OCI-LY3 (cell line): ENCODE measurements at regions not wholly inside any gene's neighbourhood (a gene's known extent, or its start where the extent isn't known, plus 50 kb on each side); places are given as distances from the start of the nearest gene placed in this dataset.

ENCODE experiments used
- H2AFZ ChIP-seq: fragments of 200-600, 300-600 bp; shearing (Covaris generic); 2 replicates; pipeline ENCODE4 v1.6.0; 2014; ENCODE audit warnings: antibody characterized with exemption, low read depth, low read length
- H3K27ac ChIP-seq: fragments of 200-600, 300-600 bp; sonication (generic); 2 replicates; pipeline ENCODE4 v1.5.1; 2014; ENCODE audit warnings: mild to moderate bottlenecking, low read length, moderate library complexity, mixed read lengths
- H3K27me3 ChIP-seq: fragments of 200-600, 300-600 bp; sonication (generic); 2 replicates; pipeline ENCODE4 v1.6.1; 2014; ENCODE audit warnings: low read depth, low read length, mixed read lengths
- H3K36me3 ChIP-seq: fragments of 200-600, 300-600 bp; sonication (generic); replicated peaks from 2 replicates; pipeline ENCODE3; 2014; ENCODE audit warnings: low read depth, low read length, mixed read lengths
- H3K4me1 ChIP-seq: fragments of 300-600, 200-600 bp; sonication (generic); 2 replicates; pipeline ENCODE4 v1.6.1; 2014; ENCODE audit warnings: low read length, mixed read lengths
- H3K4me2 ChIP-seq: fragments of 200-600, 300-600 bp; sonication (generic); 2 replicates; pipeline ENCODE4 v1.6.1; 2014; ENCODE audit warnings: low read length, mixed read lengths
- H3K4me3 ChIP-seq: fragments of 300-600, 200-600 bp; sonication (generic); 2 replicates; pipeline ENCODE4 v1.5.1; 2014; ENCODE audit warnings: antibody characterized with exemption, mild to moderate bottlenecking, low read length, moderate library complexity
- H3K79me2 ChIP-seq: fragments of 300-600, 200-600 bp; shearing (Covaris generic); 2 replicates; pipeline ENCODE4 v1.6.1; 2014; ENCODE audit warnings: mild to moderate bottlenecking, low read length, mixed read lengths
- H3K9ac ChIP-seq: fragments of 300-600, 200-600 bp; shearing (Covaris generic); 2 replicates; pipeline ENCODE4 v1.6.0; 2014; ENCODE audit warnings: mild to moderate bottlenecking, low read length, moderate library complexity
- H3K9me3 ChIP-seq: fragments of 200-600, 300-600 bp; shearing (Covaris generic); 2 replicates; pipeline ENCODE4 v1.6.1; 2014; ENCODE audit warnings: low read length, mixed read lengths; ENCODE audit not compliant: insufficient read depth
- H4K20me1 ChIP-seq: fragments of 200-600, 300-600 bp; sonication (generic); 2 replicates; pipeline ENCODE4 v1.6.1; 2016; ENCODE audit warnings: low read length, mixed read lengths; ENCODE audit not compliant: insufficient read depth
- EZH2phosphoT487 ChIP-seq: fragments of 200-600 bp; shearing (Covaris generic); IDR thresholded peaks from 2 replicates; pipeline ENCODE4 v1.6.1; 2018; ENCODE audit warnings: antibody characterized with exemption, mixed run types, low read depth
- TF ChIP-seq, protein P1 (sequence below): fragments of 200-600, 300-600 bp; sonication (generic); IDR thresholded peaks from 2 replicates; pipeline ENCODE4 v1.5.1; 2014; ENCODE audit warnings: antibody characterized with exemption, low read length, low read depth

DNA sequence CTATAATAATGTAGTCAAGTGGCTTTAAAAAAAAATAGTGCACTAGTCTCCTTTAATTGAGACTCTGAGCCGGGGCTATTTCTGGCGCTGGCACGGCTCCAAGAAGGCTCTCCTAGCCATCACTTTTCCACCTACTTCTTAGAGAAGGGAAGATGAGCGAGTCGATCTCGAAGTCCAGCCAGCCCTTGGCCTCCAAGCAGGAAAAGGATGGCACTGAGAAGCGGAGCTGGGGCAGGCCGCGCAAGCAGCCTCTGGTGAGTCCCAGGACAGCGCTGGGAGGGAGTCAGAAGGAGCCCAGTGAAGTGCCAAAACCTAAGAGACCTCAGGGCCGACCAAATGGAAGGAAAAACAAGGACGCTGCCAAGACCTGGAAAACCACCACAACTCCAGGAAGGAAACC, 531.9 kb downstream of the MAGEB5 start:
- Histone ChIP-seq H3K4me1 (no peaks in the 10 kb centered on the region), H3K27me3 (no peaks in the 10 kb centered on the region), H3K9me3 (no peaks in the 10 kb centered on the region), H3K9ac (no peak overlapping the region), H2AFZ (no peak overlapping the region), H4K20me1 (no peaks in the 10 kb centered on the region), H3K79me2 (no peaks in the 10 kb centered on the region), H3K36me3 (no peaks in the 10 kb centered on the region), H3K4me2 (no peak overlapping the region), H3K4me3 (no peak overlapping the region), H3K27ac (no peak overlapping the region)
- TF ChIP-seq, protein P1, sequence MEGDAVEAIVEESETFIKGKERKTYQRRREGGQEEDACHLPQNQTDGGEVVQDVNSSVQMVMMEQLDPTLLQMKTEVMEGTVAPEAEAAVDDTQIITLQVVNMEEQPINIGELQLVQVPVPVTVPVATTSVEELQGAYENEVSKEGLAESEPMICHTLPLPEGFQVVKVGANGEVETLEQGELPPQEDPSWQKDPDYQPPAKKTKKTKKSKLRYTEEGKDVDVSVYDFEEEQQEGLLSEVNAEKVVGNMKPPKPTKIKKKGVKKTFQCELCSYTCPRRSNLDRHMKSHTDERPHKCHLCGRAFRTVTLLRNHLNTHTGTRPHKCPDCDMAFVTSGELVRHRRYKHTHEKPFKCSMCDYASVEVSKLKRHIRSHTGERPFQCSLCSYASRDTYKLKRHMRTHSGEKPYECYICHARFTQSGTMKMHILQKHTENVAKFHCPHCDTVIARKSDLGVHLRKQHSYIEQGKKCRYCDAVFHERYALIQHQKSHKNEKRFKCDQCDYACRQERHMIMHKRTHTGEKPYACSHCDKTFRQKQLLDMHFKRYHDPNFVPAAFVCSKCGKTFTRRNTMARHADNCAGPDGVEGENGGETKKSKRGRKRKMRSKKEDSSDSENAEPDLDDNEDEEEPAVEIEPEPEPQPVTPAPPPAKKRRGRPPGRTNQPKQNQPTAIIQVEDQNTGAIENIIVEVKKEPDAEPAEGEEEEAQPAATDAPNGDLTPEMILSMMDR = no peak
- TF ChIP-seq EZH2phosphoT487 = no peak

DNA sequence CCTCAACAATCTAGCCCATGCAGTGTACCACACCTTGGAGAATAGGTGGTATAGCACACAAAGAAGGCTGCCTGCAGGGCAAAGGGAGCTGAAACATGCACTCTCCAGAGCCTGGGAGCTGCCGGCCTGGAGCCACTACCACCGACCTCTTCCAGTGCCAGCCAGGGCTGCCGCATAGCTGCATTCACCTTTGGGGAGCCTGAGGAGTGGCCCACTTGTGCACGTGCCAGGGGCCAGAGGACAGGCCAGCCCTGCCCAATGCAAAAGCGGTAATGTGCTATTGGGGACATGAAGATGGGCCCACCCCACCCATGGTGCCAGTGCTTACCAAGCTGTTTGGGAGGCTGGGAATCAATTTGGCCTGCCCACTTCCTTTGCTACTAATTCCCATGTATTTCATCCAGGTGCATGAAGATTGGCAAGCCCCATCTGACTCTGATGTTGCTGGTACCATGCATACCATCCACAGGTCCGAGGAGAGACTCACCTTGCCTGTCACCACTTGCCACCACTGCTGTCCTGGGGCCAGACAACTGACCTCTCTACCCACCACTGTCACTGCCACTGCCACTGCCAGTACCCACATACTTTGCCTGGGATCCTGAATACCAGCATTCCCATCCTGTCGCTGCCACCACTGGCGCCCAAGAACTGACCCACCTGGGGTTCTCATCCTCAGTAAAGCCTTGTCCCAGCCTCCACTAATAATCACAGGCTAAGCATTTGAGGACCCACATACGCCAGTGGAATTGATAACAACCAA, 506.9 kb downstream of the MAGEB5 start:
- no peaks in the 10 kb centered on the region for H3K79me2 ChIP-seq
- no peaks in the 10 kb centered on the region for H3K27me3 ChIP-seq
- TF ChIP-seq EZH2phosphoT487 = no peak
- TF ChIP-seq, protein P1 = no peak

DNA sequence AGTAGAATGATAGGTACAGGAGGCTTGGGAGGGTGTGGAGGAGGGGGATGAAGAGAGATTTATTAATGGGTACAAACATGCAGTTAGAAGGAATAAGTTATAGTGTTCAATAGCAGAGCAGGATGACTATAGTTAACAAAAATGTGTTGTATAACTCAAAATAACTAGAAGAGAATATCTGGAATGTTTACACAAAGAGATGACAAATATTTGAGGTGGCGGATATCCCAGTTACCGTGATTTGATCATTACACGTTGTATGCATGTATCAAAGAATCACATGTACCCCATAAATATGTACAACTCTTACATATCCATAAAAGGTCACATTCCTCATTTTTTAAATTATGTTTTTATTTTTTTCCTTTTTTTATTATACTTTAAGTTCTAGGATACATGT, 456.6 kb downstream of the MAGEB5 start:
- Histone ChIP-seq H2AFZ (no peak overlapping the region), H3K4me3 (no peak overlapping the region), H3K27me3 (no peaks in the 10 kb centered on the region), H4K20me1 (no peaks in the 10 kb centered on the region), H3K9ac (no peak overlapping the region), H3K79me2 (no peaks in the 10 kb centered on the region), H3K9me3 (no peaks in the 10 kb centered on the region), H3K4me1 (no peaks in the 10 kb centered on the region), H3K27ac (no peak overlapping the region), H3K36me3 (no peaks in the 10 kb centered on the region), H3K4me2 (no peak overlapping the region)
- TF ChIP-seq EZH2phosphoT487 = no peak
- TF ChIP-seq, protein P1 = no peak

More for the DNA sequence above, 506.9 kb downstream of the MAGEB5 start:
- Histone ChIP-seq H3K9me3 (no peaks in the 10 kb centered on the region), H3K36me3 (no peaks in the 10 kb centered on the region), H3K4me2 (no peak overlapping the region), H2AFZ (no peak overlapping the region), H3K27ac (no peak overlapping the region), H4K20me1 (no peaks in the 10 kb centered on the region), H3K4me1 (no peaks in the 10 kb centered on the region), H3K4me3 (no peak overlapping the region), H3K9ac (no peak overlapping the region)

DNA sequence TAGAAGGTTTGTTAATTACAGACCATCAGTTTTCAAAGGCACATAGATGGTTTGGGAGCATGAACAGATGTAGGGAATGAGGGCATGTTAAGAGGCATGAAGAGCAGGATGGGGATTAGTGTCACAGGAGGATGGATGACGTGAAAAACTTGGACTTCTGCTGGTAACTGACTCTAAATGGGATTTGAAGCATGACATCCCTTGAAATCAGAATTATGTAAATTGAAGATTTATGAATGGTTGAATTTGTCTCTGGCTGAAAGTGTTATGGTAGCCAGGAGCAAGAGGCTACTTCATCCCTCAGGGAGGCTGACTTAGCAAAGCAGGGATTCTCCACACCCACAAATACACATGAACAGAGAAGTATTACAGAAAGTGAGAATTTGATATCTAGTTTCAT, 454.6 kb downstream of the MAGEB5 start:
- no peak for TF ChIP-seq EZH2phosphoT487
- TF ChIP-seq, protein P1 = no peak
- no peak overlapping the region for H2AFZ ChIP-seq
- no peak overlapping the region for H3K4me2 ChIP-seq
- no peaks in the 10 kb centered on the region for H3K79me2 ChIP-seq
- H3K4me3 ChIP-seq = no peak overlapping the region
- no peaks in the 10 kb centered on the region for H3K4me1 ChIP-seq
- H3K27ac ChIP-seq = no peak overlapping the region
- no peaks in the 10 kb centered on the region for H4K20me1 ChIP-seq
- no peak overlapping the region for H3K9ac ChIP-seq
- no peaks in the 10 kb centered on the region for H3K36me3 ChIP-seq
- no peaks in the 10 kb centered on the region for H3K27me3 ChIP-seq
- no peaks in the 10 kb centered on the region for H3K9me3 ChIP-seq
